Heart left ventricle (tissue), 16 donors: ENCODE measurements at regions not wholly inside any gene's neighbourhood (a gene's known extent, or its start where the extent isn't known, plus 50 kb on each side); places are given as distances from the start of the nearest gene placed in this dataset.

Source experiments
- ATAC-seq, 4 donors: fragments of 200-7000 bp; cut with Tn5 transposase; one replicate each; pipeline ENCODE4 v1.9.1; 2020 to 2022; ENCODE audit warnings: moderate library complexity in 4 of 4, mild to moderate bottlenecking in 3 of 4, moderate number of reproducible peaks in 1 of 4
- DNase-seq, 5 donors: peaks; one replicate each; pipeline ENCODE4 v3.0.0-alpha.2; 2020
- H3K27ac ChIP-seq, 12 donors: fragments of 200-600 bp; sonication (generic) in 4 of 12; one replicate each; pipeline versions ENCODE4 v1.5.0 to v1.8.0; 2016 to 2022; ENCODE audit warnings: mild to moderate bottlenecking in 2 of 12
- H3K27me3 ChIP-seq, 9 donors: fragments of 200-600 bp; sonication (generic) in 2 of 9; one replicate each; pipeline versions ENCODE4 v1.5.1 to v1.8.0; 2016 to 2022; ENCODE audit warnings: mild to moderate bottlenecking in 3 of 9
- H3K36me3 ChIP-seq, 9 donors: fragments of 200-600 bp; sonication (generic) in 2 of 9; one replicate each; pipeline versions ENCODE4 v1.5.0 to v1.8.0; 2018 to 2022; ENCODE audit warnings: mild to moderate bottlenecking in 2 of 9
- H3K4me1 ChIP-seq, 12 donors: fragments of 200-600 bp; sonication (generic) in 4 of 12; one replicate each; pipeline versions ENCODE4 v1.5.0 to v1.8.0; 2016 to 2022; ENCODE audit warnings: mild to moderate bottlenecking in 3 of 12
- H3K4me3 ChIP-seq, 12 donors: fragments of 200-600 bp; sonication (generic) in 4 of 12; one replicate each; pipeline versions ENCODE4 v1.5.0 to v1.8.0; 2017 to 2022; ENCODE audit warnings: mild to moderate bottlenecking in 9 of 12, moderate library complexity in 4 of 12
- H3K9me3 ChIP-seq, 12 donors: fragments of 200-600 bp; sonication (generic) in 4 of 12; one replicate each; pipeline versions ENCODE4 v1.5.0 to v1.8.0; 2016 to 2022; ENCODE audit warnings: mild to moderate bottlenecking in 1 of 12
- CTCF ChIP-seq, 12 donors: fragments of 200-600 bp; sonication (generic) in 4 of 12; IDR thresholded peaks; one replicate each; pipeline versions ENCODE4 v1.5.0 to v1.8.0; 2018 to 2022; ENCODE audit warnings: antibody characterized with exemption in 12 of 12, mild to moderate bottlenecking in 5 of 12
- POLR2A ChIP-seq, 2 donors: fragments of 450-650 bp; IDR thresholded peaks; one replicate each; pipeline ENCODE4 v1.6.1; 2017; ENCODE audit warnings: antibody characterized with exemption in 2 of 2, mild to moderate bottlenecking in 2 of 2, moderate library complexity in 2 of 2
- WGBS, 4 donors: extraction: QIAGEN DNeasy Blood & Tissue Kit in 2 of 4; methylation state at CpG; one replicate each; pipeline versions ENCODE4 v1.1.5 to v1.1.7; 2013 to 2018; 5-methylcytosine and 5-hydroxymethylcytosine counted together
- intact Hi-C, 10 donors: fragments of 100-400 bp; cut with DNase I; formaldehyde crosslinking; loops; one replicate each; pipeline versions ENCODE4 v1.11.1 to v1.14.2; 2022
- donor health status: ischemic (EF 13 %, LVEDD 7.1; RV severe dilation, severe dysfunction).
- donor health status: healthy with polysubstance abuse.
- donor health status: DM: no; HTN: yes; CAD: no.
- donor health status: DM: no; HTN: no; CAD: no.
- donor health status: ischemic (EF 25% LVEDD 6.9; RV normal size, moderate dysfunction).
- donor health status: ischemic (EF 25% LVEDD 5.7; RV mildly dilated, moderate dysfunction).
- donor health status: healthy.
- donor health status: DM: yes; HTN: yes; CAD: no.
- donor health status: ischemic (EF 35%, LVEDD 5.7; RV mildly dilated, moderate dysfunction).
- donor health status: nonischemic (EF 11% LVEDD 7.7; RV severe dilation, severe dysfunction).
- donor health status: DM: yes; HTN: yes; CAD: no.
- donor health status: PGD.
- donor health status: ischemic (EF 29% LVEDD 5.4; RV normal size, mild dysfunction).
- donor health status: nonischemic (EF 23%, LVEDD 6.1; RV moderate dilation, normal function).

GRCh38 chr12:113642672-113643071 lies 171.0 kb upstream of the LHX5 start:
- no peak overlapping the region for H3K4me3 ChIP-seq
- no peak for TF ChIP-seq CTCF (IDR thresholded peaks at IDR 0.05)
- TF ChIP-seq POLR2A (IDR thresholded peaks at IDR 0.05), result no peak
- H3K27me3 ChIP-seq, result peaks cover 12 to 87% (median 47%) of the 10 kb centered on the region in 9 donors
- no peak overlapping the region for H3K27ac ChIP-seq
- H3K36me3 ChIP-seq, result no peaks in the 10 kb centered on the region
- 40 to 72% (median 67%) methylated on average over 2 of the region's 2 CpGs for WGBS, 4 donors
- ATAC-seq, result no peak
- no peak for DNase-seq
- intact Hi-C loops, result no loop called here
- H3K9me3 ChIP-seq, result no peaks in the 10 kb centered on the region
- H3K4me1 ChIP-seq, result peaks cover 0 to 3% (median 0%) of the 10 kb centered on the region in 12 donors

GRCh38 chr12:113642216-113642615 lies 170.5 kb upstream of the LHX5 start:
- DNase-seq (no peak), ATAC-seq (no peak)
- Histone ChIP-seq H3K9me3 (no peaks in the 10 kb centered on the region), H3K4me1 (peaks cover 0 to 3% (median 0%) of the 10 kb centered on the region in 12 donors), H3K27me3 (peaks cover 12 to 87% (median 47%) of the 10 kb centered on the region in 9 donors), H3K27ac (no peak overlapping the region), H3K36me3 (no peaks in the 10 kb centered on the region), H3K4me3 (no peak overlapping the region)
- intact Hi-C loops, result no loop called here
- TF ChIP-seq CTCF (IDR thresholded peaks at IDR 0.05), result no peak
- TF ChIP-seq POLR2A (IDR thresholded peaks at IDR 0.05), result no peak
- 68 to 76% (median 70%) methylated on average over 3 of the region's 3 CpGs for WGBS, 4 donors

GRCh38 chr12:113641426-113642030 lies 169.9 kb upstream of the LHX5 start:
- 8 to 19% (median 13%) methylated on average over 11 of the region's 11 CpGs for WGBS, 4 donors
- DNase-seq, result no peak
- Histone ChIP-seq H3K9me3 (no peaks in the 10 kb centered on the region), H3K27me3 (peaks cover 12 to 87% (median 47%) of the 10 kb centered on the region in 9 donors), H3K27ac (no peak overlapping the region), H3K4me3 (no peak overlapping the region), H3K4me1 (peaks cover 0 to 3% (median 0%) of the 10 kb centered on the region in 12 donors), H3K36me3 (no peaks in the 10 kb centered on the region)
- TF ChIP-seq POLR2A (IDR thresholded peaks at IDR 0.05) (no peak), CTCF (IDR thresholded peaks at IDR 0.05) (no peak)
- ATAC-seq, result no peak
- intact Hi-C loops, result no loop called here

GRCh38 chr12:113640837-113641236 lies 169.2 kb upstream of the LHX5 start:
- Histone ChIP-seq H3K4me3 (no peak overlapping the region), H3K36me3 (no peaks in the 10 kb centered on the region), H3K4me1 (peaks cover 0 to 3% (median 0%) of the 10 kb centered on the region in 12 donors), H3K9me3 (no peaks in the 10 kb centered on the region), H3K27ac (no peak overlapping the region), H3K27me3 (peaks cover 12 to 85% (median 44%) of the 10 kb centered on the region in 9 donors)
- ATAC-seq (no peak), DNase-seq (no peak)
- 62 to 67% (median 65%) methylated on average over 5 of the region's 5 CpGs for WGBS, 4 donors
- intact Hi-C loops, result no loop called here
- TF ChIP-seq CTCF (IDR thresholded peaks at IDR 0.05) (no peak), POLR2A (IDR thresholded peaks at IDR 0.05) (no peak)
